ENCODE measurements at regions not wholly inside any gene's neighbourhood (a gene's known extent, or its start where the extent isn't known, plus 50 kb on each side); places are given as distances from the start of the nearest gene placed in this dataset.

DNA sequence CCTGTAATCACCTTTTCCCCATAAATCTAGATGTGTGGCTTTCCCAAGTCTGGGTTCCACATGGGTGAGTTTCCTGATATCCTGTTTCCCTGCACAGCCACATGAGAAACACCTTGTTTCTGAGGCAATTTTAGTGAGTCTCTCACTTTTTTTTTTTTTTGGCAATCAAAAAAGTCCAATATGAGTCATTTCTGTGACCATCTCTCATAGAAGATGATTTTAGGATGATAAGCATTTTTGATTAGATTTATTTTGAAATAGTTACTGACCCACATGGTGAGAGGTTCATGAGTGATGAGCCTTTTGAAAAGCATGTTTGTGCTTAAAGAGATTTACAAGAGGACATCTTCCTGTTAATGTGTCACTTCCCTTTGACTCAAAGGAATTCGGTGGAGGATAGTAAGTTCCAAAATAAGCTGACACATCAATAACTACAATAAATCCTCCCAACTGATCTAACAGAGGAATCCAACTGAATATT, 464.0 kb downstream of the INHBA start:
- Histone ChIP-seq H3K27me3 (ENCODE audit: control insufficient read depth, insufficient read depth, low read length) (no peaks in the 10 kb centered on the region), H3K36me3 (ENCODE audit: control insufficient read depth, insufficient read depth, low read length) (no peaks in the 10 kb centered on the region), H3K4me3 (ENCODE audit: low read depth, low read length) (no peak overlapping the region)
- DNase-seq (ENCODE audit: low read depth): no peak
- TF ChIP-seq CTCF (IDR thresholded peaks at IDR 0.05; ENCODE audit: insufficient read depth, low read length, poor library complexity, severe bottlenecking): no peak

- no peak overlapping the region for H3K4me3 ChIP-seq (ENCODE audit: low read depth, low read length)
- no peaks in the 10 kb centered on the region for H3K36me3 ChIP-seq (ENCODE audit: control insufficient read depth, insufficient read depth, low read length)
- no peaks in the 10 kb centered on the region for H3K27me3 ChIP-seq (ENCODE audit: control insufficient read depth, insufficient read depth, low read length)
- TF ChIP-seq CTCF (IDR thresholded peaks at IDR 0.05; ENCODE audit: insufficient read depth, low read length, poor library complexity, severe bottlenecking): no peak
- DNase-seq (ENCODE audit: low read depth): no peak
Observed at GRCh38 chr7:41237956-41238355, 464.9 kb downstream of the INHBA start.

DNA sequence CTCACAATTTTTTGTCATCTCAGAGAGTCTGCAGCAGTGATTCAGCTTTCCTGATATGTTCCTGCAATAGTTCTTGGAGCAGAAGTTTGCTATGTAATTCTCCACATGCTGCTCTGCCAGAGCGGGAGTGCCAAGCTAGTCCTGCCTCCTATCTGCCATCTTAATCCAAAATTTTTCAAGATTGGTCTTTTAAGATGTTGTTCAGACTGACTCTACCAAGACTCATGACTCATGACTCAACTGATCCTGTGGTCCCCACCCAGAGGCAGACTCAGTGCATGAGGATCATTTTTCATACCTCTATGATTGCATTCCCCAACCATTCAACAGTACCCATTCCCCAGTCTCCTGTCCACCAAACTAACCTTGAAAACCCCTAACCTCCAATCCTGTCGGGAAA, 470.8 kb downstream of the INHBA start:
- no peak for DNase-seq (ENCODE audit: low read depth)
- no peak for TF ChIP-seq CTCF (IDR thresholded peaks at IDR 0.05; ENCODE audit: insufficient read depth, low read length, poor library complexity, severe bottlenecking)
- Histone ChIP-seq H3K36me3 (ENCODE audit: control insufficient read depth, insufficient read depth, low read length) (no peaks in the 10 kb centered on the region), H3K27me3 (ENCODE audit: control insufficient read depth, insufficient read depth, low read length) (no peaks in the 10 kb centered on the region), H3K4me3 (ENCODE audit: low read depth, low read length) (no peak overlapping the region)

DNA sequence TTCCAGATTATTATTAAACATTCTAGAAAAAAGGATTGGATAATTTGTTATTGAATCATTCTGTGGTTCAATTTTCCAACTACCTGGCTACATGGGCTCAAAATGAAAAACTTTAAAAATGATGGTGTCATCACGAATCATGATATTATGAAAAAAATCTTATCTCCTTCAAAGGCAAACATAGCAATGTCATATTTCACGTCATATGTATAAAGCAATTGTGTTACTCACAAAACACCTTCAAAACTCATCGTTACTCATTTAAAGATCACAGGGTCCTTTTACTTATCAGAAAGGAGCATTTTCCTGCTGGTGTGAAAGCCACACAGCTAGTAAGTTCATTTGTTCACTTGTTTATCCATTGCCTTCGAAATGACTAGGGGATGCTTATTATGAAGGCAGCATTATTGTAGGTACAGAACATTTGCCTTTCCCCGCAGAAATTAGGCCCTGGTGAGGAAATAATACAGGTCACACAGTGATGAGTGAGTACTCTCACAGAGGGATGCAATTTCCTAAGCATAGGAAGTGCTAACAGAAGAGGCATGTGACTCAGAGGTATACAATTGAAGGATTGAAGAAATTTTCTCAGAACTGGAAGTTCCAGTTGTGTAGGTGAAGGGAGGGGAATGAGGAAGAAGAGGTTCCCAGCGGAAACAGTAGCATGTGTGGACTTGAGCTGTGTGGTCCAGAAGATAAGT, 478.7 kb downstream of the INHBA start:
- no peak for TF ChIP-seq CTCF (IDR thresholded peaks at IDR 0.05; ENCODE audit: insufficient read depth, low read length, poor library complexity, severe bottlenecking)
- DNase-seq (ENCODE audit: low read depth): no peak
- no peak overlapping the region for H3K4me3 ChIP-seq (ENCODE audit: low read depth, low read length)
- no peaks in the 10 kb centered on the region for H3K27me3 ChIP-seq (ENCODE audit: control insufficient read depth, insufficient read depth, low read length)
- no peaks in the 10 kb centered on the region for H3K36me3 ChIP-seq (ENCODE audit: control insufficient read depth, insufficient read depth, low read length)

GRCh38 chr7:41222746-41223145, 480.1 kb downstream of the INHBA start:
- DNase-seq (ENCODE audit: low read depth): no peak
- Histone ChIP-seq H3K36me3 (ENCODE audit: control insufficient read depth, insufficient read depth, low read length) (no peaks in the 10 kb centered on the region), H3K4me3 (ENCODE audit: low read depth, low read length) (no peak overlapping the region), H3K27me3 (ENCODE audit: control insufficient read depth, insufficient read depth, low read length) (no peaks in the 10 kb centered on the region)
- no peak for TF ChIP-seq CTCF (IDR thresholded peaks at IDR 0.05; ENCODE audit: insufficient read depth, low read length, poor library complexity, severe bottlenecking)

- no peak for TF ChIP-seq CTCF (IDR thresholded peaks at IDR 0.05; ENCODE audit: insufficient read depth, low read length, poor library complexity, severe bottlenecking)
- DNase-seq (ENCODE audit: low read depth): no peak
- H3K36me3 ChIP-seq (ENCODE audit: control insufficient read depth, insufficient read depth, low read length): no peaks in the 10 kb centered on the region
- H3K27me3 ChIP-seq (ENCODE audit: control insufficient read depth, insufficient read depth, low read length): no peaks in the 10 kb centered on the region
- H3K4me3 ChIP-seq (ENCODE audit: low read depth, low read length): no peak overlapping the region
Observed at GRCh38 chr7:41220266-41220665, 482.6 kb downstream of the INHBA start.

Measured in kidney epithelial cell (primary cell).